Body of pancreas (tissue), 4 donors: ENCODE measurements at regions not wholly inside any gene's neighbourhood (a gene's known extent, or its start where the extent isn't known, plus 50 kb on each side); places are given as distances from the start of the nearest gene placed in this dataset.

Experiments used
- ATAC-seq: fragments of 150-250 bp; one replicate; pipeline ENCODE4 v1.9.1; 2016
- DNase-seq, 4 donors: peaks; one replicate each; pipeline ENCODE4 v3.0.0-alpha.2; 2019
- H3K27ac ChIP-seq, 4 donors: fragments of 200-600 bp; sonication (generic); 1 replicate in 3 of 4; 2 replicates in 1 of 4; pipeline versions ENCODE4 v1.5.1 to v1.6.1; 2016 to 2019; ENCODE audit warnings: mild to moderate bottlenecking in 1 of 4, mixed read lengths in 1 of 4, moderate library complexity in 1 of 4
- H3K27me3 ChIP-seq, 2 donors: fragments of 200-600 bp; sonication (generic); one replicate each; pipeline ENCODE4 v1.6.0; 2016; ENCODE audit warnings: mild to moderate bottlenecking in 1 of 2
- H3K36me3 ChIP-seq, 2 donors: fragments of 200-600 bp; sonication (generic); replicated peaks in 1 of 2; 2 replicates each; pipeline ENCODE4 v1.5.1; 2016; ENCODE audit warnings: low read depth in 2 of 2; ENCODE audit not compliant: insufficient read depth in 1 of 2
- H3K4me1 ChIP-seq: fragments of 200-600 bp; sonication (generic); one replicate; pipeline ENCODE4 v1.6.0; 2016
- H3K4me3 ChIP-seq, 2 donors: fragments of 200-600 bp; sonication (generic); 1 replicate in 1 of 2; 2 replicates in 1 of 2; pipeline ENCODE4 v1.5.1; 2016 to 2019
- H3K9me3 ChIP-seq, 3 donors: fragments of 200-600 bp; sonication (generic); 1 replicate in 2 of 3; 2 replicates in 1 of 3; pipeline ENCODE4 v1.5.1; 2016
- CTCF ChIP-seq, 7 experiments: fragments of 450-650 bp in 4 of 7; fragments of 200-600 bp in 3 of 7; sonication (generic) in 3 of 7; IDR thresholded peaks; one replicate each; pipeline ENCODE4 v1.5.1; 2016 to 2019; ENCODE audit warnings: antibody characterized with exemption in 7 of 7
- POLR2A ChIP-seq, 3 donors: fragments of 450-650 bp; IDR thresholded peaks; one replicate each; pipeline ENCODE4 v1.6.1; 2016; ENCODE audit warnings: antibody characterized with exemption in 3 of 3, mild to moderate bottlenecking in 2 of 3
- WGBS, 2 donors: methylation state at CpG; one replicate each; pipeline ENCODE4 v1.1.5; 2017; 5-methylcytosine and 5-hydroxymethylcytosine counted together
- intact Hi-C: fragments of 100-400 bp; cut with DNase I; formaldehyde crosslinking; loops from one replicate; pipeline ENCODE4 v1.15.1; 2023

- Histone ChIP-seq H3K4me1 (peaks cover 14% of the 10 kb centered on the region), H3K9me3 (no peaks in the 10 kb centered on the region), H3K27me3 (no peaks in the 10 kb centered on the region), H3K27ac (no peak overlapping the region), H3K4me3 (no peak overlapping the region), H3K36me3 (no peaks in the 10 kb centered on the region)
- 76 to 78% methylated on average over 4 of the region's 4 CpGs for WGBS, 2 donors
- intact Hi-C loops = no loop called here
- ATAC-seq (no peak), DNase-seq (no peak)
- TF ChIP-seq POLR2A (IDR thresholded peaks at IDR 0.05) (no peak), CTCF (IDR thresholded peaks at IDR 0.05) (no peak)
These were observed 253.4 kb downstream of the BTG1 start for GRCh38 chr12:91892081-91892855.

GRCh38 chr12:91890742-91891141 is 254.9 kb downstream of the BTG1 start:
- ATAC-seq (no peak), DNase-seq (no peak)
- Histone ChIP-seq H3K36me3 (no peaks in the 10 kb centered on the region), H3K4me3 (no peak overlapping the region), H3K4me1 (peaks cover 21% of the 10 kb centered on the region), H3K9me3 (no peaks in the 10 kb centered on the region), H3K27ac (no peak overlapping the region), H3K27me3 (no peaks in the 10 kb centered on the region)
- intact Hi-C loops = no loop called here
- 91 to 93% methylated on average over 1 of the region's 1 CpG for WGBS, 2 donors
- TF ChIP-seq CTCF (IDR thresholded peaks at IDR 0.05) = no peak
- no peak for TF ChIP-seq POLR2A (IDR thresholded peaks at IDR 0.05)

GRCh38 chr12:91889910-91890309 is 255.7 kb downstream of the BTG1 start:
- H3K36me3 ChIP-seq = no peaks in the 10 kb centered on the region
- H3K9me3 ChIP-seq = no peaks in the 10 kb centered on the region
- ATAC-seq (no peak), DNase-seq (no peak)
- intact Hi-C loops = no loop called here
- H3K4me3 ChIP-seq = no peak overlapping the region
- peaks cover 22% of the 10 kb centered on the region for H3K4me1 ChIP-seq
- no peaks in the 10 kb centered on the region for H3K27me3 ChIP-seq
- TF ChIP-seq CTCF (IDR thresholded peaks at IDR 0.05) = no peak
- no peak for TF ChIP-seq POLR2A (IDR thresholded peaks at IDR 0.05)
- no peak overlapping the region for H3K27ac ChIP-seq

- 88 to 100% methylated on average over 2 of the region's 2 CpGs for WGBS, 2 donors
- no peak for ATAC-seq
- H3K4me1 ChIP-seq = peaks cover 22% of the 10 kb centered on the region
- no peak for DNase-seq
- no peak overlapping the region for H3K4me3 ChIP-seq
- no peaks in the 10 kb centered on the region for H3K27me3 ChIP-seq
- intact Hi-C loops = no loop called here
- H3K36me3 ChIP-seq = no peaks in the 10 kb centered on the region
- TF ChIP-seq POLR2A (IDR thresholded peaks at IDR 0.05) = no peak
- no peak for TF ChIP-seq CTCF (IDR thresholded peaks at IDR 0.05)
- no peak overlapping the region for H3K27ac ChIP-seq
- no peaks in the 10 kb centered on the region for H3K9me3 ChIP-seq
These were observed 256.6 kb downstream of the BTG1 start for GRCh38 chr12:91889059-91889458.

GRCh38 chr12:91887957-91888356 is 257.7 kb downstream of the BTG1 start:
- Histone ChIP-seq H3K4me3 (no peak overlapping the region), H3K9me3 (no peaks in the 10 kb centered on the region), H3K27me3 (no peaks in the 10 kb centered on the region), H3K4me1 (peaks cover 16% of the 10 kb centered on the region), H3K36me3 (no peaks in the 10 kb centered on the region), H3K27ac (no peak overlapping the region)
- intact Hi-C loops = no loop called here
- DNase-seq (no peak), ATAC-seq (no peak)
- no peak for TF ChIP-seq POLR2A (IDR thresholded peaks at IDR 0.05)
- TF ChIP-seq CTCF (IDR thresholded peaks at IDR 0.05) = no peak
- 91 to 95% methylated on average over 2 of the region's 2 CpGs for WGBS, 2 donors
